Stimulated activated CD8-positive, alpha-beta memory T cell treated with anti-CD3 and anti-CD28 coated beads, Interleukin-12 subunit alpha, Interleukin-12 subunit beta, amount 100 ng/mL, for 1 hour (primary cell): ENCODE measurements at regions not wholly inside any gene's neighbourhood (a gene's known extent, or its start where the extent isn't known, plus 50 kb on each side); places are given as distances from the start of the nearest gene placed in this dataset.

Experiments used
- DNase-seq: peaks from one replicate; pipeline ENCODE4 v3.0.0-alpha.2; 2020; ENCODE audit warnings: low read depth

- no peak for DNase-seq
Measured at GRCh38 chr2:16018277-16019059, 78.1 kb downstream of the MYCN start.

GRCh38 chr2:16016282-16016681 lies 75.9 kb downstream of the MYCN start:
- no peak for DNase-seq

GRCh38 chr2:16015903-16016265 lies 75.5 kb downstream of the MYCN start:
- no peak for DNase-seq

GRCh38 chr2:16015210-16015902 lies 75.0 kb downstream of the MYCN start:
- no peak for DNase-seq

- DNase-seq: no peak
Measured at GRCh38 chr2:16014802-16015201, 74.5 kb downstream of the MYCN start.

- DNase-seq: no peak
Measured at GRCh38 chr2:16014041-16014787, 73.9 kb downstream of the MYCN start.

- DNase-seq: no peak
Measured at GRCh38 chr2:16013359-16013911, 73.1 kb downstream of the MYCN start.

- no peak for DNase-seq
Measured at GRCh38 chr2:16012626-16013358, 72.4 kb downstream of the MYCN start.

GRCh38 chr2:16012029-16012596 lies 71.8 kb downstream of the MYCN start:
- DNase-seq: no peak

- no peak for DNase-seq
Measured at GRCh38 chr2:16011621-16011960, 71.2 kb downstream of the MYCN start.

GRCh38 chr2:16010951-16011620 lies 70.7 kb downstream of the MYCN start:
- no peak for DNase-seq

GRCh38 chr2:16010011-16010410 lies 69.7 kb downstream of the MYCN start:
- DNase-seq: no peak

GRCh38 chr2:16009560-16009959 lies 69.2 kb downstream of the MYCN start:
- no peak for DNase-seq

GRCh38 chr2:16008856-16009255 lies 68.5 kb downstream of the MYCN start:
- no peak for DNase-seq

GRCh38 chr2:16008331-16008850 lies 68.0 kb downstream of the MYCN start:
- no peak for DNase-seq

GRCh38 chr2:16007167-16007934 lies 67.0 kb downstream of the MYCN start:
- no peak for DNase-seq

- no peak for DNase-seq
Measured at GRCh38 chr2:16006537-16007166, 66.3 kb downstream of the MYCN start.

GRCh38 chr2:16005816-16006536 lies 65.6 kb downstream of the MYCN start:
- no peak for DNase-seq

- DNase-seq: no peak
Measured at GRCh38 chr2:16005389-16005788, 65.0 kb downstream of the MYCN start.
